Loucy (cell line): ENCODE measurements at regions not wholly inside any gene's neighbourhood (a gene's known extent, or its start where the extent isn't known, plus 50 kb on each side); places are given as distances from the start of the nearest gene placed in this dataset.

ENCODE experiments used
- H2AFZ ChIP-seq: fragments of 200-600 bp; sonication (generic); 2 replicates; pipeline ENCODE4 v1.6.0; 2016; ENCODE audit warnings: antibody characterized with exemption, mild to moderate bottlenecking, low read length, moderate library complexity
- H3F3A ChIP-seq: fragments of 200-600 bp; 2 replicates; pipeline ENCODE4 v1.6.0; 2016; ENCODE audit warnings: antibody characterized with exemption, low read depth, mild to moderate bottlenecking
- H3K27me3 ChIP-seq: fragments of 200-600 bp; sonication (generic); 2 replicates; pipeline ENCODE4 v1.6.1; 2014; ENCODE audit warnings: low read length, mild to moderate bottlenecking; ENCODE audit not compliant: insufficient read depth, poor library complexity, severe bottlenecking
- H3K36me3 ChIP-seq: fragments of 200-600 bp; sonication (generic); 2 replicates; pipeline ENCODE4 v1.6.1; 2016; ENCODE audit warnings: low read length; ENCODE audit not compliant: insufficient read depth
- H3K4me1 ChIP-seq: fragments of 200-600 bp; sonication (generic); 2 replicates; pipeline ENCODE4 v1.5.1; 2014; ENCODE audit warnings: low read length, mild to moderate bottlenecking; ENCODE audit not compliant: insufficient read depth, poor library complexity, severe bottlenecking
- H3K4me2 ChIP-seq: fragments of 200-600 bp; sonication (generic); 2 replicates; pipeline ENCODE4 v1.6.0; 2014; ENCODE audit warnings: antibody characterized with exemption, low read length, low read depth, mild to moderate bottlenecking; ENCODE audit not compliant: poor library complexity, severe bottlenecking
- H3K4me3 ChIP-seq: fragments of 200-600 bp; sonication (generic); 2 replicates; pipeline ENCODE4 v1.5.1; 2014; ENCODE audit warnings: low read length, mild to moderate bottlenecking, mixed read lengths; ENCODE audit not compliant: poor library complexity, severe bottlenecking
- H3K79me2 ChIP-seq: fragments of 200-600 bp; sonication (generic); 2 replicates; pipeline ENCODE4 v1.6.1; 2014; ENCODE audit warnings: low read length; ENCODE audit not compliant: insufficient read depth
- H3K9ac ChIP-seq: fragments of 200-600 bp; sonication (generic); 2 replicates; pipeline ENCODE4 v1.6.0; 2014; ENCODE audit warnings: mild to moderate bottlenecking, low read depth, low read length, moderate library complexity; ENCODE audit not compliant: poor library complexity, severe bottlenecking
- H3K9me2 ChIP-seq: fragments of 200-600 bp; sonication (generic); replicated peaks from 2 replicates; pipeline ENCODE4 v1.6.1; 2016; ENCODE audit warnings: low read depth, low read length, mixed read lengths
- H3K9me3 ChIP-seq: fragments of 200-600 bp; sonication (generic); 2 replicates; pipeline ENCODE4 v1.6.1; 2014; ENCODE audit warnings: mild to moderate bottlenecking, antibody characterized with exemption, low read length, low read depth; ENCODE audit not compliant: insufficient read depth
- H4K20me1 ChIP-seq: fragments of 200-600 bp; sonication (generic); 2 replicates; pipeline ENCODE4 v1.6.0; 2014; ENCODE audit warnings: antibody characterized with exemption, low read length, mild to moderate bottlenecking; ENCODE audit not compliant: insufficient read depth, poor library complexity, severe bottlenecking
- EZH2phosphoT487 ChIP-seq: fragments of 200-600 bp; IDR thresholded peaks from 2 replicates; pipeline ENCODE4 v1.6.1; 2018; ENCODE audit warnings: antibody characterized with exemption, mild to moderate bottlenecking, moderate library complexity, borderline replicate concordance
- TF ChIP-seq, protein P1 (sequence below): fragments of 200-600 bp; sonication (generic); conservative IDR thresholded peaks from 2 replicates; pipeline ENCODE4 v1.5.1; 2014; ENCODE audit warnings: mild to moderate bottlenecking, antibody characterized with exemption, low read length

DNA sequence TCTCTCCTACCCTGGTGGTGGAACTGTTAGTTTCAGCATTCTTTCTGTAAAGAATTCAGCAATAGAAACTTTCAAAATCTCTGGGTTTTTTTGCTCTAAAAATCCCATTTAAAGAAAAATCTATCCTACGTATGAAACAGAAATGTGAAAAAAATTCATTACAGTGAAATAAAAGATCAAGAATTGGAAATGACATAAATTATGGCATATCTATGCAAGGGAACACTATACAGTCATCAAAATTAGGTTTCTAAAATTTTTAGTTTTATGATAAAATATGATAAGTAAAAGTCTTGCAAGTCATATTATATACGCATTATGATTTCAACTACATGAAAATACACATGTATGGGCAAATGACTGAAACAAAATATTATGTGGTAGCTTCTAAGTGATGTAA is 342.6 kb downstream of the CETN3 start:
- H3K9me2 ChIP-seq, result no peaks in the 10 kb centered on the region
- no peaks in the 10 kb centered on the region for H3K27me3 ChIP-seq
- TF ChIP-seq, protein P1, sequence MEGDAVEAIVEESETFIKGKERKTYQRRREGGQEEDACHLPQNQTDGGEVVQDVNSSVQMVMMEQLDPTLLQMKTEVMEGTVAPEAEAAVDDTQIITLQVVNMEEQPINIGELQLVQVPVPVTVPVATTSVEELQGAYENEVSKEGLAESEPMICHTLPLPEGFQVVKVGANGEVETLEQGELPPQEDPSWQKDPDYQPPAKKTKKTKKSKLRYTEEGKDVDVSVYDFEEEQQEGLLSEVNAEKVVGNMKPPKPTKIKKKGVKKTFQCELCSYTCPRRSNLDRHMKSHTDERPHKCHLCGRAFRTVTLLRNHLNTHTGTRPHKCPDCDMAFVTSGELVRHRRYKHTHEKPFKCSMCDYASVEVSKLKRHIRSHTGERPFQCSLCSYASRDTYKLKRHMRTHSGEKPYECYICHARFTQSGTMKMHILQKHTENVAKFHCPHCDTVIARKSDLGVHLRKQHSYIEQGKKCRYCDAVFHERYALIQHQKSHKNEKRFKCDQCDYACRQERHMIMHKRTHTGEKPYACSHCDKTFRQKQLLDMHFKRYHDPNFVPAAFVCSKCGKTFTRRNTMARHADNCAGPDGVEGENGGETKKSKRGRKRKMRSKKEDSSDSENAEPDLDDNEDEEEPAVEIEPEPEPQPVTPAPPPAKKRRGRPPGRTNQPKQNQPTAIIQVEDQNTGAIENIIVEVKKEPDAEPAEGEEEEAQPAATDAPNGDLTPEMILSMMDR, result no peak
- TF ChIP-seq EZH2phosphoT487, result no peak
- H3K36me3 ChIP-seq, result no peaks in the 10 kb centered on the region
- H3K4me3 ChIP-seq, result no peak overlapping the region
- H3K79me2 ChIP-seq, result no peaks in the 10 kb centered on the region
- H3K4me2 ChIP-seq, result no peak overlapping the region
- H4K20me1 ChIP-seq, result no peaks in the 10 kb centered on the region
- no peaks in the 10 kb centered on the region for H3K9me3 ChIP-seq
- H3K4me1 ChIP-seq, result no peaks in the 10 kb centered on the region
- no peak overlapping the region for H2AFZ ChIP-seq
- H3K9ac ChIP-seq, result no peak overlapping the region
- H3F3A ChIP-seq, result no peaks in the 10 kb centered on the region

DNA sequence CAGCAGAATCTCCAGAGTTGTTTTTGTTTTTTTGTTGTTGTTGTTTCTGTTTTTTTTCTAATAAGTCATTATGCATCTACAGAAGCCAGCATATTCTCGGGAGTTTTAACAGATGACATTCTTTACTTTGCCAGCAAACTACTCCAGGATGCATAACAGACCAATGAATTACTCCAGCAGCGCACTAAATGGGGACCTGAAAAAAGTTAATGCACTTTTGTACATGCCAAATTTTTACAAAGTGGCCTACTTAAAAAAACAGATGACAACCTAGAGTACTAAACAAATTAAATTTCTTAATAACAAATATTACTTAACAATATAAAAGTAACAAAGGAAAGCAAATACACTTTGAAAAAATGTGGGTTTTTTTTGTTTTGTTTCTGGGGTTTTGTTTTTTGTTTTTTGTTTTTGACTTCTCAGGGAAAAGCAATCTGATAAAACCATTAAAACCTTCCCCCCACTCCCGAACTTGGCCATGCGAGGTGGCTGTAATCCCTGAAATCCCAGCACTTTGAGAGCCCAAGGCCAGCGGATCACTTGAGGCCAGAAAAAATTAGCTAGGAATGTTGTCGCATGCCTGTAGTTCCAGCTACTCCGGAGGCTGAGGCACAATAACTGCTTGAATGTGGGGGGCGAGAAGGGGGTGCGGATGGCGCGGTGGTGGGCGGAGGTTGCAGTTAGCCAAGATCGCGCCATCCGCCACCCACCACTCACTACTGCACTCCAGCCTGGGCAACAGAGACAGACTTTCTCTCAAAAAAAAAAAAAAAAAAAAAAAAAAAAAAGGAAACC is 352.4 kb downstream of the CETN3 start:
- no peaks in the 10 kb centered on the region for H3F3A ChIP-seq
- H2AFZ ChIP-seq, result no peak overlapping the region
- no peak overlapping the region for H3K9ac ChIP-seq
- no peaks in the 10 kb centered on the region for H3K9me3 ChIP-seq
- no peak overlapping the region for H3K4me3 ChIP-seq
- no peaks in the 10 kb centered on the region for H3K27me3 ChIP-seq
- H3K79me2 ChIP-seq, result no peaks in the 10 kb centered on the region
- no peak overlapping the region for H3K4me2 ChIP-seq
- no peaks in the 10 kb centered on the region for H3K36me3 ChIP-seq
- no peaks in the 10 kb centered on the region for H4K20me1 ChIP-seq
- no peaks in the 10 kb centered on the region for H3K9me2 ChIP-seq
- H3K4me1 ChIP-seq, result no peaks in the 10 kb centered on the region
- TF ChIP-seq, protein P1, result no peak
- no peak for TF ChIP-seq EZH2phosphoT487

DNA sequence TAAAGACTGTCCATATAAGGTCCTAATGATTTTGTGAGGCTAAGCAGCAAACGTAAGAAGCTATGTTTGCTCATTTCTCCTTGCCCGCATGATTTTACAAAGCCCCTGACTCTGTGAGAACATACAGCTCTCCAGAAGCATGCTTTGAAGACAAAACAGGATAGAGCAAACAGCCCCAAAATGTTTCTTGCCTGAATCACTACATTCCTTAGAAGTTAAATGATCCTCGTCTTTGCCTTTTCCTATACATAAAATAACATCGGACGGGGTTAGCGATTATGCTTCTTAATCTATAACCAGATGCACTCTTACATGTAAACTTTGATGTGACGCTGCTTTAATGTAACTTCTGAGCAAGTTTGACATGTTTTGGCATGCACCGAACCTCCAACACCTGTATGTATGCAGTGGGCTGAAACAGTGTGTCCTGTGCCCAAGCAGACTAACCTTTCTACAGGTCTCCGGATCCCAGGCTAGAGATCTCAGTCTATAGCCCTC is 353.7 kb downstream of the CETN3 start:
- no peak overlapping the region for H3K4me3 ChIP-seq
- H3K9me2 ChIP-seq, result no peaks in the 10 kb centered on the region
- no peaks in the 10 kb centered on the region for H3K9me3 ChIP-seq
- TF ChIP-seq, protein P1, result no peak
- no peak for TF ChIP-seq EZH2phosphoT487
- H3K4me2 ChIP-seq, result no peak overlapping the region
- H3K27me3 ChIP-seq, result no peaks in the 10 kb centered on the region
- H3K79me2 ChIP-seq, result no peaks in the 10 kb centered on the region
- no peaks in the 10 kb centered on the region for H3K4me1 ChIP-seq
- H3K36me3 ChIP-seq, result no peaks in the 10 kb centered on the region
- no peaks in the 10 kb centered on the region for H4K20me1 ChIP-seq
- no peaks in the 10 kb centered on the region for H3F3A ChIP-seq
- H2AFZ ChIP-seq, result no peak overlapping the region
- H3K9ac ChIP-seq, result no peak overlapping the region
